ENCODE measurements at regions not wholly inside any gene's neighbourhood (a gene's known extent, or its start where the extent isn't known, plus 50 kb on each side); places are given as distances from the start of the nearest gene placed in this dataset.

- H3K4me1 ChIP-seq (ENCODE audit: low read length), result no peaks in the 10 kb centered on the region
- peaks cover 4% of the 10 kb centered on the region; the same call in 1 of the 2 replicates for H3K9me3 ChIP-seq (ENCODE audit: low read length)
- H3K79me2 ChIP-seq (ENCODE audit: low read length), result no peaks in the 10 kb centered on the region
- no peak overlapping the region for H3K4me3 ChIP-seq (ENCODE audit: low read length)
- DNase-seq, result no peak
- no peak overlapping the region for H3K27ac ChIP-seq (ENCODE audit: low read length)
- H4K20me1 ChIP-seq (ENCODE audit: insufficient read depth, low read depth, low read length), result no peaks in the 10 kb centered on the region
- no peak overlapping the region for H3K9ac ChIP-seq (ENCODE audit: low read length)
- H3K36me3 ChIP-seq (ENCODE audit: insufficient read depth, low read length), result no peaks in the 10 kb centered on the region
- no peaks in the 10 kb centered on the region for H3K27me3 ChIP-seq (ENCODE audit: low read length)
- H3K4me2 ChIP-seq (ENCODE audit: low read depth, low read length, poor library complexity, severe bottlenecking), result no peak overlapping the region
- H2AFZ ChIP-seq (ENCODE audit: low read length), result no peak overlapping the region
- H3K9me2 ChIP-seq (replicated peaks; ENCODE audit: insufficient read depth, low read length), result no peaks in the 10 kb centered on the region
Observed at GRCh38 chr3:147540921-147541320, 131.8 kb downstream of the ZIC1 start.

GRCh38 chr3:147544290-147544689 lies 135.1 kb downstream of the ZIC1 start:
- no peaks in the 10 kb centered on the region for H3K9me2 ChIP-seq (replicated peaks; ENCODE audit: insufficient read depth, low read length)
- no peak overlapping the region for H3K4me2 ChIP-seq (ENCODE audit: low read depth, low read length, poor library complexity, severe bottlenecking)
- DNase-seq, result no peak
- no peaks in the 10 kb centered on the region for H3K79me2 ChIP-seq (ENCODE audit: low read length)
- no peak overlapping the region for H2AFZ ChIP-seq (ENCODE audit: low read length)
- no peak overlapping the region for H3K9ac ChIP-seq (ENCODE audit: low read length)
- no peaks in the 10 kb centered on the region for H3K36me3 ChIP-seq (ENCODE audit: insufficient read depth, low read length)
- no peak overlapping the region for H3K4me3 ChIP-seq (ENCODE audit: low read length)
- no peaks in the 10 kb centered on the region for H3K4me1 ChIP-seq (ENCODE audit: low read length)
- no peak overlapping the region for H3K27ac ChIP-seq (ENCODE audit: low read length)
- no peaks in the 10 kb centered on the region for H4K20me1 ChIP-seq (ENCODE audit: insufficient read depth, low read depth, low read length)
- H3K27me3 ChIP-seq (ENCODE audit: low read length), result no peaks in the 10 kb centered on the region
- peaks cover 6% of the 10 kb centered on the region; the same call in 1 of the 2 replicates for H3K9me3 ChIP-seq (ENCODE audit: low read length)

GRCh38 chr3:147551491-147551890 lies 142.3 kb downstream of the ZIC1 start:
- Histone ChIP-seq H3K79me2 (ENCODE audit: low read length) (no peaks in the 10 kb centered on the region), H2AFZ (ENCODE audit: low read length) (no peak overlapping the region), H3K9ac (ENCODE audit: low read length) (no peak overlapping the region), H3K27ac (ENCODE audit: low read length) (no peak overlapping the region), H4K20me1 (ENCODE audit: insufficient read depth, low read depth, low read length) (no peaks in the 10 kb centered on the region), H3K4me2 (ENCODE audit: low read depth, low read length, poor library complexity, severe bottlenecking) (no peak overlapping the region), H3K9me2 (replicated peaks; ENCODE audit: insufficient read depth, low read length) (0 out of 2 replicates have a peak, but pooled peaks cover 3% of the 10 kb centered on the region), H3K4me1 (ENCODE audit: low read length) (no peaks in the 10 kb centered on the region), H3K36me3 (ENCODE audit: insufficient read depth, low read length) (no peaks in the 10 kb centered on the region), H3K4me3 (ENCODE audit: low read length) (no peak overlapping the region), H3K9me3 (ENCODE audit: low read length) (peaks cover 9% of the 10 kb centered on the region; the same call in 1 of the 2 replicates), H3K27me3 (ENCODE audit: low read length) (no peaks in the 10 kb centered on the region)
- DNase-seq, result no peak

- H3K4me3 ChIP-seq (ENCODE audit: low read length), result no peak overlapping the region
- H3K9me2 ChIP-seq (replicated peaks; ENCODE audit: insufficient read depth, low read length), result 0 out of 2 replicates have a peak, but pooled peaks cover 3% of the 10 kb centered on the region
- H3K4me1 ChIP-seq (ENCODE audit: low read length), result no peaks in the 10 kb centered on the region
- H4K20me1 ChIP-seq (ENCODE audit: insufficient read depth, low read depth, low read length), result no peaks in the 10 kb centered on the region
- H3K27me3 ChIP-seq (ENCODE audit: low read length), result no peaks in the 10 kb centered on the region
- no peak for DNase-seq
- H3K9me3 ChIP-seq (ENCODE audit: low read length), result peaks cover 7% of the 10 kb centered on the region; the same call in 1 of the 2 replicates
- no peak overlapping the region for H3K9ac ChIP-seq (ENCODE audit: low read length)
- H3K36me3 ChIP-seq (ENCODE audit: insufficient read depth, low read length), result no peaks in the 10 kb centered on the region
- H3K79me2 ChIP-seq (ENCODE audit: low read length), result no peaks in the 10 kb centered on the region
- H3K27ac ChIP-seq (ENCODE audit: low read length), result no peak overlapping the region
- H2AFZ ChIP-seq (ENCODE audit: low read length), result no peak overlapping the region
- H3K4me2 ChIP-seq (ENCODE audit: low read depth, low read length, poor library complexity, severe bottlenecking), result no peak overlapping the region
Observed at GRCh38 chr3:147554332-147554731, 145.2 kb downstream of the ZIC1 start.

GRCh38 chr3:147572970-147573340 lies 163.8 kb downstream of the ZIC1 start:
- H2AFZ ChIP-seq (ENCODE audit: low read length), result no peak overlapping the region
- no peak overlapping the region for H3K27ac ChIP-seq (ENCODE audit: low read length)
- H3K4me1 ChIP-seq (ENCODE audit: low read length), result no peaks in the 10 kb centered on the region
- H4K20me1 ChIP-seq (ENCODE audit: insufficient read depth, low read depth, low read length), result no peaks in the 10 kb centered on the region
- H3K36me3 ChIP-seq (ENCODE audit: insufficient read depth, low read length), result no peaks in the 10 kb centered on the region
- H3K27me3 ChIP-seq (ENCODE audit: low read length), result no peaks in the 10 kb centered on the region
- H3K9me3 ChIP-seq (ENCODE audit: low read length), result no peaks in the 10 kb centered on the region
- no peaks in the 10 kb centered on the region for H3K79me2 ChIP-seq (ENCODE audit: low read length)
- no peak overlapping the region for H3K4me3 ChIP-seq (ENCODE audit: low read length)
- no peak overlapping the region for H3K9ac ChIP-seq (ENCODE audit: low read length)
- no peak overlapping the region for H3K4me2 ChIP-seq (ENCODE audit: low read depth, low read length, poor library complexity, severe bottlenecking)
- DNase-seq, result no peak
- no peaks in the 10 kb centered on the region for H3K9me2 ChIP-seq (replicated peaks; ENCODE audit: insufficient read depth, low read length)

- Histone ChIP-seq H3K27me3 (ENCODE audit: low read length) (no peaks in the 10 kb centered on the region), H2AFZ (ENCODE audit: low read length) (no peak overlapping the region), H3K4me3 (ENCODE audit: low read length) (no peak overlapping the region), H3K9me2 (replicated peaks; ENCODE audit: insufficient read depth, low read length) (no peaks in the 10 kb centered on the region), H3K9me3 (ENCODE audit: low read length) (no peaks in the 10 kb centered on the region; the same call in 1 of the 2 replicates), H3K27ac (ENCODE audit: low read length) (no peak overlapping the region), H3K4me1 (ENCODE audit: low read length) (no peaks in the 10 kb centered on the region), H3K4me2 (ENCODE audit: low read depth, low read length, poor library complexity, severe bottlenecking) (no peak overlapping the region), H3K79me2 (ENCODE audit: low read length) (no peaks in the 10 kb centered on the region), H4K20me1 (ENCODE audit: insufficient read depth, low read depth, low read length) (no peaks in the 10 kb centered on the region), H3K36me3 (ENCODE audit: insufficient read depth, low read length) (no peaks in the 10 kb centered on the region), H3K9ac (ENCODE audit: low read length) (no peak overlapping the region)
- no peak for DNase-seq
Observed at GRCh38 chr3:147574621-147575020, 165.5 kb downstream of the ZIC1 start.

- Histone ChIP-seq H3K27ac (ENCODE audit: low read length) (no peak overlapping the region), H3K9me3 (ENCODE audit: low read length) (peaks cover 3% of the 10 kb centered on the region; the same call in 1 of the 2 replicates), H3K4me2 (ENCODE audit: low read depth, low read length, poor library complexity, severe bottlenecking) (no peak overlapping the region), H3K9ac (ENCODE audit: low read length) (no peak overlapping the region), H3K4me3 (ENCODE audit: low read length) (no peak overlapping the region), H3K27me3 (ENCODE audit: low read length) (no peaks in the 10 kb centered on the region), H3K79me2 (ENCODE audit: low read length) (no peaks in the 10 kb centered on the region), H2AFZ (ENCODE audit: low read length) (no peak overlapping the region), H4K20me1 (ENCODE audit: insufficient read depth, low read depth, low read length) (no peaks in the 10 kb centered on the region), H3K36me3 (ENCODE audit: insufficient read depth, low read length) (no peaks in the 10 kb centered on the region), H3K9me2 (replicated peaks; ENCODE audit: insufficient read depth, low read length) (no peaks in the 10 kb centered on the region), H3K4me1 (ENCODE audit: low read length) (no peaks in the 10 kb centered on the region)
- no peak for DNase-seq
Observed at GRCh38 chr3:147575391-147575790, 166.2 kb downstream of the ZIC1 start.

GRCh38 chr3:147582642-147583041 lies 173.5 kb downstream of the ZIC1 start:
- peaks cover 3% of the 10 kb centered on the region for H3K9me3 ChIP-seq (ENCODE audit: low read length)
- DNase-seq, result no peak
- H3K27me3 ChIP-seq (ENCODE audit: low read length), result no peaks in the 10 kb centered on the region
- H3K9ac ChIP-seq (ENCODE audit: low read length), result no peak overlapping the region
- H3K79me2 ChIP-seq (ENCODE audit: low read length), result no peaks in the 10 kb centered on the region
- H3K4me2 ChIP-seq (ENCODE audit: low read depth, low read length, poor library complexity, severe bottlenecking), result no peak overlapping the region
- H4K20me1 ChIP-seq (ENCODE audit: insufficient read depth, low read depth, low read length), result no peaks in the 10 kb centered on the region
- H3K4me1 ChIP-seq (ENCODE audit: low read length), result no peaks in the 10 kb centered on the region
- no peak overlapping the region for H3K4me3 ChIP-seq (ENCODE audit: low read length)
- H3K27ac ChIP-seq (ENCODE audit: low read length), result no peak overlapping the region
- no peak overlapping the region for H2AFZ ChIP-seq (ENCODE audit: low read length)
- no peaks in the 10 kb centered on the region for H3K36me3 ChIP-seq (ENCODE audit: insufficient read depth, low read length)
- H3K9me2 ChIP-seq (replicated peaks; ENCODE audit: insufficient read depth, low read length), result no peaks in the 10 kb centered on the region

- Histone ChIP-seq H2AFZ (ENCODE audit: low read length) (no peak overlapping the region), H3K9ac (ENCODE audit: low read length) (no peak overlapping the region), H3K27ac (ENCODE audit: low read length) (no peak overlapping the region), H3K79me2 (ENCODE audit: low read length) (no peaks in the 10 kb centered on the region), H3K9me3 (ENCODE audit: low read length) (no peaks in the 10 kb centered on the region; the same call in none of the 2 replicates), H3K4me3 (ENCODE audit: low read length) (no peak overlapping the region), H3K36me3 (ENCODE audit: insufficient read depth, low read length) (no peaks in the 10 kb centered on the region), H3K27me3 (ENCODE audit: low read length) (no peaks in the 10 kb centered on the region), H4K20me1 (ENCODE audit: insufficient read depth, low read depth, low read length) (no peaks in the 10 kb centered on the region), H3K4me1 (ENCODE audit: low read length) (no peaks in the 10 kb centered on the region), H3K9me2 (replicated peaks; ENCODE audit: insufficient read depth, low read length) (no peaks in the 10 kb centered on the region), H3K4me2 (ENCODE audit: low read depth, low read length, poor library complexity, severe bottlenecking) (no peak overlapping the region)
- DNase-seq, result no peak
Observed at GRCh38 chr3:147589016-147589415, 179.9 kb downstream of the ZIC1 start.

Data from Karpas-422 (cell line).